Right lobe of liver (tissue), 4 donors: ENCODE measurements at regions not wholly inside any gene's neighbourhood (a gene's known extent, or its start where the extent isn't known, plus 50 kb on each side); places are given as distances from the start of the nearest gene placed in this dataset.

Experiments
- CTCF ChIP-seq, 4 donors: fragments of 200-600 bp in 3 of 4; fragments of 450-650 bp in 1 of 4; IDR thresholded peaks; one replicate each; pipeline versions ENCODE4 v1.5.1 to v1.8.0; 2016 to 2022; ENCODE audit warnings: antibody characterized with exemption in 4 of 4, mild to moderate bottlenecking in 2 of 4
- POLR2A ChIP-seq: fragments of 450-650 bp; IDR thresholded peaks from one replicate; pipeline ENCODE4 v1.6.1; 2017; ENCODE audit warnings: antibody characterized with exemption, mild to moderate bottlenecking
- donor health status: DM: no; HTN: no; CAD: no.
- donor health status: DM: no; HTN: no; CAD: no.
- donor health status: DM: no; HTN: yes; CAD: no.

- TF ChIP-seq CTCF (IDR thresholded peaks at IDR 0.05): no peak
- no peak for TF ChIP-seq POLR2A
These were observed 109.7 kb downstream of the HSPH1 start for GRCh38 chr13:31051999-31052398.
